ENCODE measurements at regions not wholly inside any gene's neighbourhood (a gene's known extent, or its start where the extent isn't known, plus 50 kb on each side); places are given as distances from the start of the nearest gene placed in this dataset.
"Not testable (repeated sequence)": the region's sequence is repeated elsewhere in the genome, so short reads cannot be mapped to it uniquely, and the experiment has no call there.

- Mint-ChIP-seq H3K4me3 (no peak overlapping the region), H3K27me3 (peaks cover 2% of the 10 kb centered on the region), H3K9me3 (ENCODE audit: low read depth) (peaks cover 22% of the 10 kb centered on the region), H3K36me3 (no peaks in the 10 kb centered on the region), H3K27ac (no peak overlapping the region), H3K4me1 (ENCODE audit: low read depth) (no peaks in the 10 kb centered on the region)
Measured at GRCh38 chr1:239987103-239987745, 104.5 kb upstream of the FMN2 start.

- Mint-ChIP-seq H3K9me3 (ENCODE audit: low read depth) (peaks cover 8% of the 10 kb centered on the region), H3K4me1 (ENCODE audit: low read depth) (no peaks in the 10 kb centered on the region), H3K36me3 (no peaks in the 10 kb centered on the region), H3K4me3 (no peak overlapping the region), H3K27ac (no peak overlapping the region), H3K27me3 (peaks cover 13% of the 10 kb centered on the region)
Measured at GRCh38 chr1:239989990-239990389, 101.7 kb upstream of the FMN2 start.

GRCh38 chr1:239992566-239992965 is 99.1 kb upstream of the FMN2 start:
- H3K27me3 Mint-ChIP-seq: peaks cover 32% of the 10 kb centered on the region

GRCh38 chr1:239993366-239993765 is 98.3 kb upstream of the FMN2 start:
- Mint-ChIP-seq H3K27ac (no peak overlapping the region), H3K27me3 (peaks cover 35% of the 10 kb centered on the region), H3K9me3 (ENCODE audit: low read depth) (no peaks in the 10 kb centered on the region)

More at GRCh38 chr1:239992566-239992965, 99.1 kb upstream of the FMN2 start:
- not testable (repeated sequence) for H3K4me3 Mint-ChIP-seq; H3K4me1 Mint-ChIP-seq (ENCODE audit: low read depth); H3K27ac Mint-ChIP-seq; H3K9me3 Mint-ChIP-seq (ENCODE audit: low read depth); H3K36me3 Mint-ChIP-seq

GRCh38 chr1:239995281-239995680 is 96.4 kb upstream of the FMN2 start:
- no peak overlapping the region for H3K27ac Mint-ChIP-seq
- H3K36me3 Mint-ChIP-seq: no peaks in the 10 kb centered on the region
- peaks cover 46% of the 10 kb centered on the region for H3K27me3 Mint-ChIP-seq
- peaks cover 8% of the 10 kb centered on the region for H3K4me1 Mint-ChIP-seq (ENCODE audit: low read depth)
- H3K4me3 Mint-ChIP-seq: no peak overlapping the region
- H3K9me3 Mint-ChIP-seq (ENCODE audit: low read depth): no peaks in the 10 kb centered on the region

More at GRCh38 chr1:239993366-239993765, 98.3 kb upstream of the FMN2 start:
- Mint-ChIP-seq H3K36me3 (no peaks in the 10 kb centered on the region), H3K4me1 (ENCODE audit: low read depth) (peaks cover 8% of the 10 kb centered on the region), H3K4me3 (no peak overlapping the region)

- H3K27ac Mint-ChIP-seq: no peak overlapping the region
- H3K36me3 Mint-ChIP-seq: no peaks in the 10 kb centered on the region
- H3K4me3 Mint-ChIP-seq: peak overlapping the region; percentile 60
- peaks cover 8% of the 10 kb centered on the region for H3K4me1 Mint-ChIP-seq (ENCODE audit: low read depth)
- H3K27me3 Mint-ChIP-seq: peaks cover 51% of the 10 kb centered on the region
- H3K9me3 Mint-ChIP-seq (ENCODE audit: low read depth): no peaks in the 10 kb centered on the region
Measured at GRCh38 chr1:239997160-239997514, 94.5 kb upstream of the FMN2 start.

- Mint-ChIP-seq H3K4me1 (ENCODE audit: low read depth) (peaks cover 8% of the 10 kb centered on the region), H3K27ac (no peak overlapping the region), H3K27me3 (peaks cover 49% of the 10 kb centered on the region), H3K9me3 (ENCODE audit: low read depth) (no peaks in the 10 kb centered on the region), H3K4me3 (peak overlapping the region; percentile 68), H3K36me3 (no peaks in the 10 kb centered on the region)
Measured at GRCh38 chr1:239997515-239998311, 94.0 kb upstream of the FMN2 start.

- H3K27me3 Mint-ChIP-seq: peaks cover 49% of the 10 kb centered on the region
- no peaks in the 10 kb centered on the region for H3K36me3 Mint-ChIP-seq
- peak overlapping the region; percentile 68 for H3K4me3 Mint-ChIP-seq
- no peak overlapping the region for H3K27ac Mint-ChIP-seq
- no peaks in the 10 kb centered on the region for H3K9me3 Mint-ChIP-seq (ENCODE audit: low read depth)
- peaks cover 8% of the 10 kb centered on the region for H3K4me1 Mint-ChIP-seq (ENCODE audit: low read depth)
Measured at GRCh38 chr1:239998312-239998649, 93.4 kb upstream of the FMN2 start.

GRCh38 chr1:239999170-239999569 is 92.5 kb upstream of the FMN2 start:
- Mint-ChIP-seq H3K4me3 (no peak overlapping the region), H3K27ac (no peak overlapping the region), H3K27me3 (peaks cover 44% of the 10 kb centered on the region)

GRCh38 chr1:240000634-240001033 is 91.0 kb upstream of the FMN2 start:
- Mint-ChIP-seq H3K9me3 (ENCODE audit: low read depth) (no peaks in the 10 kb centered on the region), H3K4me3 (no peak overlapping the region), H3K36me3 (no peaks in the 10 kb centered on the region), H3K4me1 (ENCODE audit: low read depth) (peaks cover 8% of the 10 kb centered on the region), H3K27ac (no peak overlapping the region), H3K27me3 (peaks cover 35% of the 10 kb centered on the region)

More at GRCh38 chr1:239999170-239999569, 92.5 kb upstream of the FMN2 start:
- Mint-ChIP-seq H3K9me3 (ENCODE audit: low read depth) (no peaks in the 10 kb centered on the region), H3K4me1 (ENCODE audit: low read depth) (peaks cover 8% of the 10 kb centered on the region), H3K36me3 (no peaks in the 10 kb centered on the region)

GRCh38 chr1:240001177-240001740 is 90.4 kb upstream of the FMN2 start:
- Mint-ChIP-seq H3K4me1 (ENCODE audit: low read depth) (peaks cover 8% of the 10 kb centered on the region), H3K4me3 (no peak overlapping the region), H3K9me3 (ENCODE audit: low read depth) (no peaks in the 10 kb centered on the region), H3K27ac (no peak overlapping the region), H3K36me3 (no peaks in the 10 kb centered on the region), H3K27me3 (peaks cover 31% of the 10 kb centered on the region)

GRCh38 chr1:240004086-240004749 is 87.5 kb upstream of the FMN2 start:
- Mint-ChIP-seq H3K4me1 (ENCODE audit: low read depth) (no peaks in the 10 kb centered on the region), H3K4me3 (no peak overlapping the region), H3K9me3 (ENCODE audit: low read depth) (no peaks in the 10 kb centered on the region)

GRCh38 chr1:240005997-240006650 is 85.6 kb upstream of the FMN2 start:
- Mint-ChIP-seq H3K36me3 (no peaks in the 10 kb centered on the region), H3K4me1 (ENCODE audit: low read depth) (no peaks in the 10 kb centered on the region), H3K27me3 (peaks cover 3% of the 10 kb centered on the region)

More at GRCh38 chr1:240004086-240004749, 87.5 kb upstream of the FMN2 start:
- H3K27ac Mint-ChIP-seq: no peak overlapping the region
- H3K27me3 Mint-ChIP-seq: peaks cover 13% of the 10 kb centered on the region
- H3K36me3 Mint-ChIP-seq: no peaks in the 10 kb centered on the region

GRCh38 chr1:240008298-240008697 is 83.4 kb upstream of the FMN2 start:
- peaks cover 9% of the 10 kb centered on the region for H3K9me3 Mint-ChIP-seq (ENCODE audit: low read depth)
- H3K27ac Mint-ChIP-seq: no peak overlapping the region
- H3K4me1 Mint-ChIP-seq (ENCODE audit: low read depth): no peaks in the 10 kb centered on the region
- no peak overlapping the region for H3K4me3 Mint-ChIP-seq
- H3K36me3 Mint-ChIP-seq: no peaks in the 10 kb centered on the region
- H3K27me3 Mint-ChIP-seq: no peaks in the 10 kb centered on the region

More at GRCh38 chr1:240005997-240006650, 85.6 kb upstream of the FMN2 start:
- no peak overlapping the region for H3K4me3 Mint-ChIP-seq
- H3K27ac Mint-ChIP-seq: no peak overlapping the region
- H3K9me3 Mint-ChIP-seq (ENCODE audit: low read depth): peaks cover 9% of the 10 kb centered on the region
